Pancreas (tissue), 10 donors: ENCODE measurements at regions not wholly inside any gene's neighbourhood (a gene's known extent, or its start where the extent isn't known, plus 50 kb on each side); places are given as distances from the start of the nearest gene placed in this dataset.

ENCODE experiments used
- ATAC-seq, 4 donors: fragments of 200-7000 bp; cut with Tn5 transposase; one replicate each; pipeline versions ENCODE4 v1.8.0 to v1.9.1; 2020; ENCODE audit warnings: mild to moderate bottlenecking in 4 of 4, moderate library complexity in 4 of 4
- DNase-seq, 6 donors: peaks; one replicate each; pipeline ENCODE4 v3.0.0-alpha.2; 2020
- FAIRE-seq: peaks from 2 replicates; lab custom pipeline; 2012; peaks lifted over from hg19 to GRCh38; lab: Jason Lieb, UNC
- H3K27ac ChIP-seq, 4 donors: fragments of 200-600 bp; sonication (generic); 1 replicate in 3 of 4; 2 replicates in 1 of 4; pipeline versions ENCODE4 v1.5.0 to v1.8.0; 2020
- H3K27me3 ChIP-seq, 4 donors: fragments of 200-600 bp; one replicate each; pipeline ENCODE4 v1.8.0; 2021
- H3K36me3 ChIP-seq, 3 donors: fragments of 200-600 bp; sonication (generic) in 1 of 3; one replicate each; pipeline versions ENCODE4 v1.5.0 to v1.8.0; 2020 to 2021
- H3K4me1 ChIP-seq, 3 donors: fragments of 200-600 bp; one replicate each; pipeline ENCODE4 v1.8.0; 2021
- H3K4me3 ChIP-seq, 4 donors: fragments of 200-600 bp; sonication (generic) in 2 of 4; one replicate each; pipeline versions ENCODE4 v1.5.0 to v1.8.0; 2020 to 2021
- H3K9me3 ChIP-seq, 4 donors: fragments of 200-600 bp; one replicate each; pipeline ENCODE4 v1.8.0; 2021
- CTCF ChIP-seq, 4 donors: fragments of 200-600 bp; sonication (generic) in 3 of 4; IDR thresholded peaks; one replicate each; pipeline versions ENCODE4 v1.5.0 to v1.8.0; 2021; ENCODE audit warnings: antibody characterized with exemption in 4 of 4
- WGBS, 2 donors: extraction: QIAGEN DNeasy Blood & Tissue Kit; methylation state at CpG; one replicate each; pipeline ENCODE4 v1.1.7; 2013; 5-methylcytosine and 5-hydroxymethylcytosine counted together
- intact Hi-C, 3 donors: fragments of 100-400 bp; cut with DNase I; formaldehyde crosslinking; loops; one replicate each; pipeline versions ENCODE4 v1.11.1 to v1.14.2; 2022
- donor health status: healthy with polysubstance abuse.
- donor health status: DM: no; HTN: no; CAD: no; lungs with moderate emphysema.
- donor health status: DM: no; HTN: no; CAD: no.
- donor health status: control.
- donor health status: control.
- donor health status: Bipolar disorder and iron deficiency.
- donor health status: DM: yes; HTN: yes; CAD: no.
- donor health status: DM: no; HTN: no; CAD: no.
- donor health status: DM: no; HTN: no; CAD: no.
- donor health status: DM: yes; HTN: yes; CAD: no.

GRCh38 chr4:180635281-180635680 lies 1607.9 kb upstream of the TENM3 start:
- no peak overlapping the region for H3K4me3 ChIP-seq
- no peaks in the 10 kb centered on the region for H3K9me3 ChIP-seq
- H3K27me3 ChIP-seq = peaks cover 0 to 4% (median 0%) of the 10 kb centered on the region in 4 donors
- ATAC-seq = no peak
- 53 to 63% methylated on average over 8 of the region's 8 CpGs for WGBS, 2 donors
- intact Hi-C loops = no loop called here
- DNase-seq = no peak
- H3K4me1 ChIP-seq = no peaks in the 10 kb centered on the region
- no peak for FAIRE-seq
- no peaks in the 10 kb centered on the region for H3K36me3 ChIP-seq
- no peak for TF ChIP-seq CTCF (IDR thresholded peaks at IDR 0.05)
- no peak overlapping the region for H3K27ac ChIP-seq

GRCh38 chr4:180636696-180637404 lies 1606.4 kb upstream of the TENM3 start:
- no peak overlapping the region for H3K27ac ChIP-seq
- no peak overlapping the region for H3K4me3 ChIP-seq
- WGBS, 2 donors = 51 to 59% methylated on average over 4 of the region's 4 CpGs
- intact Hi-C loops = no loop called here
- H3K4me1 ChIP-seq = no peaks in the 10 kb centered on the region
- H3K36me3 ChIP-seq = no peaks in the 10 kb centered on the region
- H3K27me3 ChIP-seq = peaks cover 0 to 4% (median 0%) of the 10 kb centered on the region in 4 donors
- ATAC-seq (no peak), DNase-seq (no peak), FAIRE-seq (no peak)
- no peak for TF ChIP-seq CTCF (IDR thresholded peaks at IDR 0.05)
- H3K9me3 ChIP-seq = no peaks in the 10 kb centered on the region

- DNase-seq (no peak), ATAC-seq (no peak), FAIRE-seq (no peak)
- H3K9me3 ChIP-seq = no peaks in the 10 kb centered on the region
- 52 to 65% methylated on average over 5 of the region's 5 CpGs for WGBS, 2 donors
- no peak for TF ChIP-seq CTCF (IDR thresholded peaks at IDR 0.05)
- H3K27me3 ChIP-seq = peaks cover 0 to 4% (median 0%) of the 10 kb centered on the region in 4 donors
- H3K27ac ChIP-seq = no peak overlapping the region
- H3K4me3 ChIP-seq = no peak overlapping the region
- no peaks in the 10 kb centered on the region for H3K4me1 ChIP-seq
- H3K36me3 ChIP-seq = no peaks in the 10 kb centered on the region
- intact Hi-C loops = no loop called here
These were observed 1605.6 kb upstream of the TENM3 start for GRCh38 chr4:180637616-180638015.

GRCh38 chr4:180640193-180640592 lies 1603.0 kb upstream of the TENM3 start:
- FAIRE-seq = no peak
- WGBS, 2 donors = 31 to 45% methylated on average over 2 of the region's 2 CpGs
- TF ChIP-seq CTCF (IDR thresholded peaks at IDR 0.05) = no peak

GRCh38 chr4:180641495-180641894 lies 1601.7 kb upstream of the TENM3 start:
- no peak for TF ChIP-seq CTCF (IDR thresholded peaks at IDR 0.05)
- no peaks in the 10 kb centered on the region for H3K9me3 ChIP-seq
- intact Hi-C loops = no loop called here
- no peak for DNase-seq
- H3K27ac ChIP-seq = no peak overlapping the region
- 34 to 43% methylated on average over 4 of the region's 4 CpGs for WGBS, 2 donors
- FAIRE-seq = no peak
- no peaks in the 10 kb centered on the region for H3K27me3 ChIP-seq
- H3K4me1 ChIP-seq = no peaks in the 10 kb centered on the region
- ATAC-seq = no peak
- H3K36me3 ChIP-seq = no peaks in the 10 kb centered on the region
- H3K4me3 ChIP-seq = no peak overlapping the region

More at GRCh38 chr4:180640193-180640592, 1603.0 kb upstream of the TENM3 start:
- H3K4me3 ChIP-seq = no peak overlapping the region
- H3K9me3 ChIP-seq = no peaks in the 10 kb centered on the region
- no peak for ATAC-seq
- H3K27me3 ChIP-seq = peaks cover 0 to 4% (median 0%) of the 10 kb centered on the region in 4 donors
- DNase-seq = no peak
- no peaks in the 10 kb centered on the region for H3K36me3 ChIP-seq
- no peaks in the 10 kb centered on the region for H3K4me1 ChIP-seq
- intact Hi-C loops = no loop called here
- no peak overlapping the region for H3K27ac ChIP-seq
